Hepatocyte (in vitro differentiated cells): ENCODE measurements at regions not wholly inside any gene's neighbourhood (a gene's known extent, or its start where the extent isn't known, plus 50 kb on each side); places are given as distances from the start of the nearest gene placed in this dataset.

ENCODE experiments used
- DNase-seq: peaks from one replicate; pipeline ENCODE4 v3.0.0-alpha.2; 2016; ENCODE audit warnings: low spot score
- H2AFZ ChIP-seq: fragments of 200-600 bp; sonication (generic); 2 replicates; pipeline ENCODE4 v1.6.0; 2016; ENCODE audit warnings: antibody characterized with exemption, mild to moderate bottlenecking
- H3K27ac ChIP-seq: fragments of 200-600 bp; sonication (generic); 2 replicates; pipeline ENCODE4 v1.5.1; 2016; ENCODE audit warnings: mild to moderate bottlenecking
- H3K27me3 ChIP-seq: fragments of 200-600 bp; sonication (generic); 2 replicates; pipeline ENCODE4 v1.6.1; 2016
- H3K36me3 ChIP-seq: fragments of 200-600 bp; sonication (generic); replicated peaks from 2 replicates; pipeline ENCODE4 v1.5.1; 2016; ENCODE audit warnings: low read depth; ENCODE audit not compliant: insufficient read depth
- H3K4me1 ChIP-seq: fragments of 200-600 bp; sonication (generic); 2 replicates; pipeline ENCODE4 v1.5.1; 2016; ENCODE audit warnings: mild to moderate bottlenecking, moderate library complexity; ENCODE audit not compliant: insufficient read depth
- H3K4me2 ChIP-seq: fragments of 200-600 bp; sonication (generic); 2 replicates; pipeline ENCODE4 v1.6.0; 2016
- H3K4me3 ChIP-seq: fragments of 200-600 bp; sonication (generic); 2 replicates; pipeline ENCODE4 v1.5.1; 2016; ENCODE audit warnings: mild to moderate bottlenecking
- H3K79me2 ChIP-seq: fragments of 200-600 bp; sonication (generic); 2 replicates; pipeline ENCODE4 v1.6.0; 2017; ENCODE audit warnings: mild to moderate bottlenecking
- H3K9me2 ChIP-seq: fragments of 200-600 bp; sonication (generic); replicated peaks from 2 replicates; pipeline ENCODE4 v1.6.0; 2017; ENCODE audit warnings: mild to moderate bottlenecking; ENCODE audit not compliant: insufficient read depth
- H3K9me3 ChIP-seq: fragments of 200-600 bp; sonication (generic); 2 replicates; pipeline ENCODE4 v1.5.1; 2016; ENCODE audit warnings: low read depth, mild to moderate bottlenecking
- H4K20me1 ChIP-seq: fragments of 200-600 bp; sonication (generic); 2 replicates; pipeline ENCODE4 v1.6.0; 2016; ENCODE audit warnings: mild to moderate bottlenecking; ENCODE audit not compliant: insufficient read depth, poor library complexity, severe bottlenecking
- EZH2 ChIP-seq: fragments of 200-600 bp; sonication (generic); IDR thresholded peaks from 2 replicates; pipeline ENCODE4 v1.6.1; 2016; ENCODE audit warnings: antibody characterized with exemption, mild to moderate bottlenecking, borderline replicate concordance
- EZH2phosphoT487 ChIP-seq: fragments of 200-600 bp; sonication (generic); IDR thresholded peaks from one replicate; pipeline ENCODE4 v1.6.1; 2018; ENCODE audit warnings: antibody characterized with exemption, mild to moderate bottlenecking, low read depth, moderate library complexity; ENCODE audit not compliant: unreplicated experiment, severe bottlenecking
- WGBS: methylation state at CpG from one replicate; pipeline ENCODE4 v1.1.6; 2016; ENCODE audit warnings: low lambda C conversion rate; ENCODE audit errors: missing lambda C conversion rate; 5-methylcytosine and 5-hydroxymethylcytosine counted together
- TF ChIP-seq, protein P1 (sequence below): fragments of 200-600 bp; sonication (generic); IDR thresholded peaks from 2 replicates; pipeline ENCODE4 v1.5.1; 2016; ENCODE audit warnings: antibody characterized with exemption, mild to moderate bottlenecking; ENCODE audit not compliant: poor library complexity

DNA sequence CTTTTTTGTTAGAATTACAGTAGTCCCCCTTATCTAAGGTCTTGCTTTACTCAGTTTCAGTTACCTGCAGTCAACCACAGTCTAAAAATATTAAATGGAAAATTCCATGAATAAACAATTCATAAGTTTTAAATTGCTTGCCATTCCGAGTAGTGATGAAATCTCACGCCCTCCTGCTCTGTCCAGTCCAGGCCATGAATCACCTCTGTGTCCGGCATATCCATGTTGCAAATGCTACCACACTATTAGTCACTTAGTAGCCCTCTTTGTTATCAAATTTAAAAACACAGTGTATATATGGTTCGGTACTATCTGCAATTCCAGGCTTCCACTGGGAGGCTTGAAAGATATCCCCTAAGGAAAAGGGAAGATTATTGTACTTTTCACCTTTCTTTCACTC, 164.6 kb upstream of the FAM83B start:
- no peaks in the 10 kb centered on the region for H3K36me3 ChIP-seq
- no peak overlapping the region for H2AFZ ChIP-seq
- 91% methylated on average over 4 of the region's 4 CpGs for WGBS
- no peaks in the 10 kb centered on the region for H3K9me3 ChIP-seq
- no peak overlapping the region for H3K4me2 ChIP-seq
- no peak overlapping the region for H3K4me3 ChIP-seq
- TF ChIP-seq, protein P1, sequence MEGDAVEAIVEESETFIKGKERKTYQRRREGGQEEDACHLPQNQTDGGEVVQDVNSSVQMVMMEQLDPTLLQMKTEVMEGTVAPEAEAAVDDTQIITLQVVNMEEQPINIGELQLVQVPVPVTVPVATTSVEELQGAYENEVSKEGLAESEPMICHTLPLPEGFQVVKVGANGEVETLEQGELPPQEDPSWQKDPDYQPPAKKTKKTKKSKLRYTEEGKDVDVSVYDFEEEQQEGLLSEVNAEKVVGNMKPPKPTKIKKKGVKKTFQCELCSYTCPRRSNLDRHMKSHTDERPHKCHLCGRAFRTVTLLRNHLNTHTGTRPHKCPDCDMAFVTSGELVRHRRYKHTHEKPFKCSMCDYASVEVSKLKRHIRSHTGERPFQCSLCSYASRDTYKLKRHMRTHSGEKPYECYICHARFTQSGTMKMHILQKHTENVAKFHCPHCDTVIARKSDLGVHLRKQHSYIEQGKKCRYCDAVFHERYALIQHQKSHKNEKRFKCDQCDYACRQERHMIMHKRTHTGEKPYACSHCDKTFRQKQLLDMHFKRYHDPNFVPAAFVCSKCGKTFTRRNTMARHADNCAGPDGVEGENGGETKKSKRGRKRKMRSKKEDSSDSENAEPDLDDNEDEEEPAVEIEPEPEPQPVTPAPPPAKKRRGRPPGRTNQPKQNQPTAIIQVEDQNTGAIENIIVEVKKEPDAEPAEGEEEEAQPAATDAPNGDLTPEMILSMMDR = no peak
- TF ChIP-seq EZH2 (no peak), EZH2phosphoT487 (no peak)
- no peaks in the 10 kb centered on the region for H4K20me1 ChIP-seq
- H3K9me2 ChIP-seq = no peaks in the 10 kb centered on the region
- H3K4me1 ChIP-seq = no peaks in the 10 kb centered on the region
- H3K27ac ChIP-seq = no peak overlapping the region
- DNase-seq = no peak
- H3K79me2 ChIP-seq = no peaks in the 10 kb centered on the region
- no peaks in the 10 kb centered on the region for H3K27me3 ChIP-seq

DNA sequence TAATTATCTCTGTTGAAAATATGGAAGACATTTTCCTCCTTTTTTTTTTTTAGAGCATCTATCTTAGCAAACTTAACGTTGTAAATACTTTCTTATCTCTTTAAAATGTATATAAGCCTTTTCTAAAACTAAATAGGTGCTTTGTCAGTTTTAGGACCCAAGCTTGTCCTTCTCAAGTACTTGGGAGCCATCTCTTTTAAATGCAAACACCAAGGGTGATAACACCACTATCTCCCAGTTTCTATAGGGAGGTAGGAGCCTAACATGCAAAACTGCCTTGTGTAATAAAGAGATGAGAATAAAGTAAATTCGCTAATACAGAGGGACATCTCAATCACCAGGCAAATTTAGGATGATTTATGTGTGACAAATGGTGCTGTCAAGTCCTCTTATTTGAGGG, 157.0 kb upstream of the FAM83B start:
- H3K4me1 ChIP-seq = no peaks in the 10 kb centered on the region
- no peaks in the 10 kb centered on the region for H3K9me3 ChIP-seq
- H2AFZ ChIP-seq = no peak overlapping the region
- H3K27ac ChIP-seq = no peak overlapping the region
- no peak for DNase-seq
- no peaks in the 10 kb centered on the region for H3K36me3 ChIP-seq
- H3K4me3 ChIP-seq = no peak overlapping the region
- H3K9me2 ChIP-seq = no peaks in the 10 kb centered on the region
- no peaks in the 10 kb centered on the region for H3K27me3 ChIP-seq
- no peaks in the 10 kb centered on the region for H3K79me2 ChIP-seq
- no peak for TF ChIP-seq EZH2phosphoT487
- TF ChIP-seq EZH2 = no peak
- TF ChIP-seq, protein P1 = no peak
- no peaks in the 10 kb centered on the region for H4K20me1 ChIP-seq
- 39% methylated on average over 2 of the region's 2 CpGs for WGBS
- H3K4me2 ChIP-seq = no peak overlapping the region

- Histone ChIP-seq H3K36me3 (no peaks in the 10 kb centered on the region), H3K79me2 (no peaks in the 10 kb centered on the region), H3K4me3 (no peak overlapping the region), H3K9me3 (no peaks in the 10 kb centered on the region), H2AFZ (no peak overlapping the region), H3K4me2 (no peak overlapping the region), H3K27ac (no peak overlapping the region), H3K27me3 (no peaks in the 10 kb centered on the region), H3K4me1 (no peaks in the 10 kb centered on the region), H3K9me2 (no peaks in the 10 kb centered on the region), H4K20me1 (no peaks in the 10 kb centered on the region)
- no peak for DNase-seq
- TF ChIP-seq EZH2phosphoT487 (no peak), EZH2 (no peak)
- TF ChIP-seq, protein P1 = no peak
- WGBS = 42% methylated on average over 5 of the region's 5 CpGs
Observed at GRCh38 chr6:54690596-54690995, 156.0 kb upstream of the FAM83B start.
